ENCODE measurements at regions not wholly inside any gene's neighbourhood (a gene's known extent, or its start where the extent isn't known, plus 50 kb on each side); places are given as distances from the start of the nearest gene placed in this dataset.

DNA sequence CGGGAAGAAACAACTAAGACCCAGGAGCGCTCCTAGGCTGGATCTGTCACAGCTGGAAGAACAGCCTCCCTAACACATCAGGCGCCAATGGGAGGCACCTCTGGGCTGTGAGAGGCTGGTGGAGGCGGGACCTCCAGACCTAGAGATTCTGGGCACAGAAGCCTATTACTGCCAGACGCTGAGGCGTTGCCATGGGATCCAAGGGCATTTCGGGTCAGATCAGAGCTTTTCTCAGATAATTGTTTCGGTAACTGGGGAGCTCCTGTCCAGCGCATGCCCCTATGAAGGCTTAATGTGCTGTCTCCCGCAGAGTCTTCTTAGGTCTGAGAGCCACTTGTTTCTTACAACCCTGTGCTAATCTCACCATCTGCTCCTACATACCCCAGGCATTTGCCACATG lies 339.2 kb downstream of the ZNF716 start:
- TF ChIP-seq CTCF (conservative IDR thresholded peaks at IDR 0.05) (no peak), EZH2 (IDR thresholded peaks at IDR 0.05; ENCODE audit: low read depth) (no peak)
